Neuronal stem cell (in vitro differentiated cells): ENCODE measurements at regions not wholly inside any gene's neighbourhood (a gene's known extent, or its start where the extent isn't known, plus 50 kb on each side); places are given as distances from the start of the nearest gene placed in this dataset.
"Not testable (repeated sequence)": the region's sequence is repeated elsewhere in the genome, so short reads cannot be mapped to it uniquely, and the experiment has no call there.

Experiments
- DNase-seq: peaks from one replicate; pipeline ENCODE4 v3.0.0-alpha.2; 2013; ENCODE audit warnings: low spot score
- H2AFZ ChIP-seq: one replicate; pipeline ENCODE4 v1.6.1; 2013; ENCODE audit warnings: mild to moderate bottlenecking, low read length, inconsistent platforms
- H2AK5ac ChIP-seq: 2 replicates; pipeline ENCODE4 v1.6.1; 2013; ENCODE audit warnings: low read depth, mild to moderate bottlenecking, inconsistent platforms, low read length, moderate library complexity, mixed read lengths
- H2BK120ac ChIP-seq: 2 replicates; pipeline ENCODE4 v1.6.1; 2013; ENCODE audit warnings: low read depth, mild to moderate bottlenecking, inconsistent platforms, low read length, moderate library complexity, mixed read lengths
- H2BK12ac ChIP-seq: one replicate; pipeline ENCODE4 v1.6.1; 2013; ENCODE audit warnings: low read length, inconsistent platforms
- H2BK15ac ChIP-seq: 2 replicates; pipeline ENCODE4 v1.6.1; 2013; ENCODE audit warnings: mild to moderate bottlenecking, low read length, inconsistent platforms, mixed read lengths
- H2BK5ac ChIP-seq: one replicate; pipeline ENCODE4 v1.6.1; 2013; ENCODE audit warnings: inconsistent platforms, mild to moderate bottlenecking, low read length, moderate library complexity
- H3K14ac ChIP-seq: one replicate; pipeline ENCODE4 v1.6.1; 2013; ENCODE audit warnings: low read length, inconsistent platforms
- H3K18ac ChIP-seq: 2 replicates; pipeline ENCODE4 v1.6.1; 2013; ENCODE audit warnings: low read length, inconsistent platforms
- H3K23ac ChIP-seq: 2 replicates; pipeline ENCODE4 v1.6.1; 2013; ENCODE audit warnings: low read depth, mild to moderate bottlenecking, mixed read lengths, low read length, inconsistent platforms; ENCODE audit not compliant: poor library complexity
- H3K27ac ChIP-seq: replicated peaks from 3 replicates; pipeline ENCODE4 v1.5.1; 2013; ENCODE audit warnings: low read length, inconsistent platforms
- H3K27me3 ChIP-seq, 3 experiments: 2 replicates each; pipeline ENCODE4 v1.6.1; 2013; ENCODE audit warnings: low read length in 3 of 3, mild to moderate bottlenecking in 2 of 3, inconsistent platforms in 1 of 3, low read depth in 1 of 3, mixed read lengths in 1 of 3, moderate library complexity in 1 of 3; ENCODE audit not compliant: control insufficient read depth in 3 of 3, insufficient read depth in 3 of 3
- H3K36me3 ChIP-seq, 2 donors: replicated peaks in 1 of 2; 2 replicates each; pipeline ENCODE4 v1.6.1; 2013; ENCODE audit warnings: low read length in 2 of 2; ENCODE audit not compliant: control insufficient read depth in 2 of 2, insufficient read depth in 2 of 2
- H3K4ac ChIP-seq: 2 replicates; pipeline ENCODE4 v1.6.1; 2013; ENCODE audit warnings: inconsistent platforms, mild to moderate bottlenecking, low read length, moderate library complexity
- H3K4me1 ChIP-seq, 2 donors: 1 replicate in 1 of 2; 2 replicates in 1 of 2; pipeline ENCODE4 v1.6.1; 2013; ENCODE audit warnings: low read length in 2 of 2, low read depth in 1 of 2; ENCODE audit not compliant: control insufficient read depth in 2 of 2, insufficient read depth in 1 of 2
- H3K4me2 ChIP-seq: one replicate; pipeline ENCODE4 v1.6.1; 2013; ENCODE audit warnings: mild to moderate bottlenecking, low read length, inconsistent platforms; ENCODE audit not compliant: insufficient read depth, poor library complexity, severe bottlenecking
- H3K4me3 ChIP-seq, 2 donors: 2 replicates each; pipeline ENCODE4 v1.5.1; 2013; ENCODE audit warnings: low read length in 2 of 2, mild to moderate bottlenecking in 2 of 2, inconsistent platforms in 1 of 2, moderate library complexity in 1 of 2
- H3K79me1 ChIP-seq: one replicate; pipeline ENCODE4 v1.6.1; 2013; ENCODE audit warnings: low read depth, mild to moderate bottlenecking, inconsistent platforms, low read length, moderate library complexity
- H3K9ac ChIP-seq: one replicate; pipeline ENCODE4 v1.6.1; 2013; ENCODE audit warnings: mild to moderate bottlenecking, low read depth, low read length, inconsistent platforms; ENCODE audit not compliant: poor library complexity
- H3K9me3 ChIP-seq, 2 donors: replicated peaks in 1 of 2; 2 replicates each; pipeline versions ENCODE3 to v1.6.1; 2013; ENCODE audit warnings: low read length in 2 of 2, mild to moderate bottlenecking in 2 of 2, inconsistent platforms in 1 of 2, low read depth in 1 of 2, mixed read lengths in 1 of 2, moderate library complexity in 1 of 2; ENCODE audit not compliant: control insufficient read depth in 2 of 2, insufficient read depth in 1 of 2
- H4K8ac ChIP-seq: one replicate; pipeline ENCODE4 v1.6.1; 2013; ENCODE audit warnings: low read depth, mild to moderate bottlenecking, inconsistent platforms, low read length, moderate library complexity
- H4K91ac ChIP-seq: one replicate; pipeline ENCODE4 v1.6.1; 2013; ENCODE audit warnings: low read length, low read depth, mild to moderate bottlenecking, inconsistent platforms; ENCODE audit not compliant: poor library complexity
- WGBS, 2 donors: extraction: QIAGEN DNeasy Blood & Tissue Kit; methylation state at CpG; one replicate each; pipeline ENCODE4 v1.1.7; 2013; ENCODE audit warnings: missing lambda C conversion rate in 2 of 2, mixed read lengths in 1 of 2; ENCODE audit not compliant: insufficient read length in 2 of 2, insufficient replicate concordance in 1 of 2; ENCODE audit errors: extremely low coverage in 2 of 2; 5-methylcytosine and 5-hydroxymethylcytosine counted together

DNA sequence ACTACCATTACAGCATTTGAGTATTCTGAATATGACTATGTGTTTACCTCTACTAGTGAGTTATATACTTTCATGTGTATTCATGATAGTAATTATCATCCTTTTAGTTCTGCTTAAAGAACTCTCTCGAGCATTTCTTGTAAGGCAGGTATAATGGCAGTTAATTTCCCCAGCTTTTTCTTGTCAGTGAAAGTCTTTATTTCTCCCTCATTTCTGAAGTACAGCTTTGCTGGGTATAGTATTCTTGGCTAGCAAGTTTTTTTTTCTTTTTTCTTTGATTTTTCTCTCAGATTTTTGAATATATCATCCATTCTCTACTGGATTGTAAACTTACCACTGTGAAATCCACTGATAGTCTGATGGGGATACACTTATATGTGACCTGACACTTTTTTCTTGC, 165.9 kb upstream of the ARHGAP5 start:
- Histone ChIP-seq H2AFZ (no peak overlapping the region), H3K4me2 (no peak overlapping the region), H2BK15ac (no peak overlapping the region), H3K27me3 (no peaks in the 10 kb centered on the region), H3K18ac (no peak overlapping the region), H3K79me1 (no peaks in the 10 kb centered on the region), H3K4me1 (no peaks in the 10 kb centered on the region), H2BK5ac (no peak overlapping the region), H3K36me3 (no peaks in the 10 kb centered on the region), H4K8ac (no peak overlapping the region), H3K27ac (no peak overlapping the region), H3K9me3 (peaks cover 0 to 14% of the 10 kb centered on the region in 2 donors), H2BK120ac (no peak overlapping the region), H4K91ac (no peak overlapping the region), H3K23ac (no peak overlapping the region), H3K14ac (no peak overlapping the region), H2BK12ac (no peak overlapping the region), H2AK5ac (no peak overlapping the region), H3K9ac (no peak overlapping the region), H3K4me3 (no peak overlapping the region), H3K4ac (no peak overlapping the region)
- WGBS, 2 donors: no CpG with 5 or more reads among the region's 1 CpG
- no peak for DNase-seq

- H3K23ac ChIP-seq: no peak overlapping the region
- no CpG with 5 or more reads among the region's 4 CpGs for WGBS, 2 donors
Measured at GRCh38 chr14:31913370-31913769, 163.7 kb upstream of the ARHGAP5 start.

GRCh38 chr14:31918289-31918688, 158.8 kb upstream of the ARHGAP5 start:
- not testable (repeated sequence) for H3K23ac ChIP-seq, H2BK120ac ChIP-seq, H3K27me3 ChIP-seq, H2BK5ac ChIP-seq, H4K8ac ChIP-seq, H3K4me2 ChIP-seq, H3K9me3 ChIP-seq, H2BK15ac ChIP-seq, H4K91ac ChIP-seq, H2BK12ac ChIP-seq, H3K4me1 ChIP-seq, H3K36me3 ChIP-seq, H2AK5ac ChIP-seq, H3K4me3 ChIP-seq, H3K79me1 ChIP-seq, H3K14ac ChIP-seq, H3K4ac ChIP-seq, H3K18ac ChIP-seq, H3K9ac ChIP-seq, H3K27ac ChIP-seq, H2AFZ ChIP-seq, DNase-seq
- WGBS, 2 donors: no CpG with 5 or more reads among the region's 7 CpGs

More at GRCh38 chr14:31913370-31913769, 163.7 kb upstream of the ARHGAP5 start:
- Histone ChIP-seq H3K4me2 (no peak overlapping the region), H3K4ac (no peak overlapping the region), H2BK15ac (no peak overlapping the region), H2BK120ac (no peak overlapping the region), H3K36me3 (no peaks in the 10 kb centered on the region), H3K4me1 (no peaks in the 10 kb centered on the region), H3K4me3 (no peak overlapping the region), H2AFZ (no peak overlapping the region), H4K91ac (no peak overlapping the region), H4K8ac (no peak overlapping the region), H3K27ac (no peak overlapping the region), H3K9me3 (peaks cover 0 to 14% of the 10 kb centered on the region in 2 donors), H3K9ac (no peak overlapping the region), H3K14ac (no peak overlapping the region), H2AK5ac (no peak overlapping the region), H3K27me3 (no peaks in the 10 kb centered on the region), H2BK12ac (no peak overlapping the region), H3K18ac (no peak overlapping the region), H2BK5ac (no peak overlapping the region), H3K79me1 (no peaks in the 10 kb centered on the region)
- no peak for DNase-seq

DNA sequence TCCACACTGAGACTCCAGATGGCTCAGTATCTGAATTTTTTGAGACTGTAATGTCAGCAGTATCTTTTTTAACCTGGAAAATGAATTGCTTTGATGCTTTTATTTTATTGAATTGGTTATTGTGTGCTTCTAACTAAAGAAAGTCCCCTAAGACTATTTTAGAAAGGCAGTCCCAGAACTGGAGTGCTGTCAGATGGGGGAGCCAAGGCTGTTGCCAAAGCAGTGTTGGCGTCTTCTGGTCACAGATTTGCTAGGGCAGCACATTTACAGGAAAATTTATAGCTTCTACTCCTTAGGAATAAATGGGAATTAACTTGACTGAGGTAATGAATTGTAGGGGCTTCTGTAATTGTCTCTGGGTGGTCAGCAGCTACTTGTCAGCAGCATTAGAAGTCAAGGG, 157.1 kb upstream of the ARHGAP5 start:
- Histone ChIP-seq H2BK120ac (no peak overlapping the region), H3K79me1 (no peaks in the 10 kb centered on the region), H2BK12ac (no peak overlapping the region), H3K23ac (no peak overlapping the region), H2BK15ac (no peak overlapping the region), H3K18ac (no peak overlapping the region), H3K9ac (no peak overlapping the region), H3K27me3 (no peaks in the 10 kb centered on the region), H3K36me3 (no peaks in the 10 kb centered on the region), H2BK5ac (no peak overlapping the region), H3K4me2 (no peak overlapping the region), H3K4me1 (no peaks in the 10 kb centered on the region), H4K91ac (no peak overlapping the region), H4K8ac (no peak overlapping the region), H3K9me3 (no peaks in the 10 kb centered on the region), H2AK5ac (no peak overlapping the region), H2AFZ (no peak overlapping the region), H3K27ac (no peak overlapping the region), H3K4ac (no peak overlapping the region), H3K14ac (no peak overlapping the region), H3K4me3 (no peak overlapping the region)
- WGBS, 2 donors: no CpG with 5 or more reads among the region's 1 CpG
- DNase-seq: no peak
